ENCODE measurements at regions not wholly inside any gene's neighbourhood (a gene's known extent, or its start where the extent isn't known, plus 50 kb on each side); places are given as distances from the start of the nearest gene placed in this dataset. TPM values are rescaled to one million over a fixed set of nuclear protein-coding genes. Genes with fewer than 3 reads are reported as not detected.

- Mint-ChIP-seq H3K36me3 (ENCODE audit: low read depth, unreplicated experiment) (no peaks in the 10 kb centered on the region), H3K9me3 (ENCODE audit: unreplicated experiment) (no peaks in the 10 kb centered on the region), H3K4me3 (ENCODE audit: unreplicated experiment) (no peak overlapping the region), H3K27me3 (ENCODE audit: unreplicated experiment) (peaks cover 6% of the 10 kb centered on the region), H3K4me1 (ENCODE audit: unreplicated experiment) (no peaks in the 10 kb centered on the region), H3K27ac (ENCODE audit: unreplicated experiment) (no peak overlapping the region)
- no peak for DNase-seq (ENCODE audit: low spot score)
- TF ChIP-seq CTCF (IDR thresholded peaks at IDR 0.05; ENCODE audit: unreplicated experiment): no peak
Measured at GRCh38 chr11:130815956-130816355, 100.3 kb downstream of the SNX19 start.

GRCh38 chr11:130816546-130817329, 99.5 kb downstream of the SNX19 start:
- Mint-ChIP-seq H3K4me3 (ENCODE audit: unreplicated experiment) (no peak overlapping the region), H3K36me3 (ENCODE audit: low read depth, unreplicated experiment) (no peaks in the 10 kb centered on the region), H3K9me3 (ENCODE audit: unreplicated experiment) (no peaks in the 10 kb centered on the region), H3K4me1 (ENCODE audit: unreplicated experiment) (no peaks in the 10 kb centered on the region), H3K27me3 (ENCODE audit: unreplicated experiment) (peaks cover 6% of the 10 kb centered on the region), H3K27ac (ENCODE audit: unreplicated experiment) (no peak overlapping the region)
- no peak for DNase-seq (ENCODE audit: low spot score)
- TF ChIP-seq CTCF (IDR thresholded peaks at IDR 0.05; ENCODE audit: unreplicated experiment): no peak

GRCh38 chr11:130817330-130817944, 98.8 kb downstream of the SNX19 start:
- Mint-ChIP-seq H3K27ac (ENCODE audit: unreplicated experiment) (no peak overlapping the region), H3K27me3 (ENCODE audit: unreplicated experiment) (peaks cover 4% of the 10 kb centered on the region), H3K9me3 (ENCODE audit: unreplicated experiment) (no peaks in the 10 kb centered on the region), H3K4me1 (ENCODE audit: unreplicated experiment) (no peaks in the 10 kb centered on the region), H3K36me3 (ENCODE audit: low read depth, unreplicated experiment) (no peaks in the 10 kb centered on the region), H3K4me3 (ENCODE audit: unreplicated experiment) (no peak overlapping the region)
- DNase-seq (ENCODE audit: low spot score): no peak
- no peak for TF ChIP-seq CTCF (IDR thresholded peaks at IDR 0.05; ENCODE audit: unreplicated experiment)

- Mint-ChIP-seq H3K27ac (ENCODE audit: unreplicated experiment) (no peak overlapping the region), H3K36me3 (ENCODE audit: low read depth, unreplicated experiment) (no peaks in the 10 kb centered on the region), H3K4me1 (ENCODE audit: unreplicated experiment) (no peaks in the 10 kb centered on the region), H3K27me3 (ENCODE audit: unreplicated experiment) (peaks cover under 1% of the 10 kb centered on the region), H3K4me3 (ENCODE audit: unreplicated experiment) (no peak overlapping the region), H3K9me3 (ENCODE audit: unreplicated experiment) (no peaks in the 10 kb centered on the region)
- DNase-seq (ENCODE audit: low spot score): no peak
- TF ChIP-seq CTCF (IDR thresholded peaks at IDR 0.05; ENCODE audit: unreplicated experiment): no peak
Measured at GRCh38 chr11:130819625-130820024, 96.7 kb downstream of the SNX19 start.

Small RNA genes in the stretch of these regions (microRNA-seq; reads per million reads assigned to microRNA genes)
- not detected for gene MIR8052 (ENCODE audit: unreplicated experiment)
